OCI-LY3 (cell line): ENCODE measurements at regions not wholly inside any gene's neighbourhood (a gene's known extent, or its start where the extent isn't known, plus 50 kb on each side); places are given as distances from the start of the nearest gene placed in this dataset.

Experiments
- EZH2phosphoT487 ChIP-seq: fragments of 200-600 bp; shearing (Covaris generic); IDR thresholded peaks from 2 replicates; pipeline ENCODE4 v1.6.1; 2018; ENCODE audit warnings: antibody characterized with exemption, mixed run types, low read depth
- TF ChIP-seq, protein P1 (sequence below): fragments of 200-600, 300-600 bp; sonication (generic); IDR thresholded peaks from 2 replicates; pipeline ENCODE4 v1.5.1; 2014; ENCODE audit warnings: antibody characterized with exemption, low read length, low read depth

DNA sequence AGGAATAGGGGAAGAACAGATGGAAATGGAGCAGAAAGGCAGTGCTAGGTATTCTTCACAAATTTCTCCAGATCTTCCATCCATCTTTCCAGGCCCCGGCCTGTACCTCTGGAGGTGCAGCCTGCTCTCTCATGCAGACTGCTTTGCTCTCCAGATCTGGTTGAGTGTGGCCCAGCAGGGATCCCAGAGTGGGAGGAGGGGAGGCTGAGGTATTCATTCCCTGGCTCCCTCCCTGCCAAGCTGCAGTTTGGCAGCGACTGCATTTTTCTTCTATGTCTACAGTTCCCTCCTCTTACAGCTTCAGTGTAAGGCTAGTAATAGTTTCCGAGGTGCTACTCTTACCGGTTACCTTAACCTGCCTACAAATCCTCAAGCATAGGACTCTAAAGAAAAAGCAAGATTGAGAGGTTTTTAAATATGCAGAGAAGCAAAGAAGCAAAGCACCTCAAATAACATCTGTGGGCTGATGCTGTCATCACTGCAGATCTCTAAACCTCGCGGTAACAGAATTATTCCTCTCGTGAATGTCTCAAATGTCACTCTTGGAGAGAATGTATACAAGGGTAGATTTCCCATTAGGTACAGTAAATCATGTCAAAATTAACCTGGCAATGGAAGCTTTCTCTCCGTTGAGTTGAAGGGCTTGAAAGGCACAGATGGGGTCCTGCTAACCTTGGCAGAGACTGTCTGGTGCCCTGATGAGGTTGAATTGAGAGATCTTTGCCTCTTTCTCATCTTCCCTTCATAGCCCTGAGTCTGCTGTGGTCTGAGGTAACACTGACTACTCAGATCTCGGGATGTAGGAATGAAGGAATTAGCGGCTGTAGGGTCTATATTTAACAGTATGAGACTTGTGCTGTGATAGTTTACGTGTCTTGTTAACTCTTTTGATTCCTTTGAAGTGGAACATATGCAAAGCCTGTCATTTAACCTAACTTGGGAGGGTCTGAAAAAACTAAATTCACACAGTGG is 297.9 kb upstream of the C11orf87 start:
- TF ChIP-seq, protein P1, sequence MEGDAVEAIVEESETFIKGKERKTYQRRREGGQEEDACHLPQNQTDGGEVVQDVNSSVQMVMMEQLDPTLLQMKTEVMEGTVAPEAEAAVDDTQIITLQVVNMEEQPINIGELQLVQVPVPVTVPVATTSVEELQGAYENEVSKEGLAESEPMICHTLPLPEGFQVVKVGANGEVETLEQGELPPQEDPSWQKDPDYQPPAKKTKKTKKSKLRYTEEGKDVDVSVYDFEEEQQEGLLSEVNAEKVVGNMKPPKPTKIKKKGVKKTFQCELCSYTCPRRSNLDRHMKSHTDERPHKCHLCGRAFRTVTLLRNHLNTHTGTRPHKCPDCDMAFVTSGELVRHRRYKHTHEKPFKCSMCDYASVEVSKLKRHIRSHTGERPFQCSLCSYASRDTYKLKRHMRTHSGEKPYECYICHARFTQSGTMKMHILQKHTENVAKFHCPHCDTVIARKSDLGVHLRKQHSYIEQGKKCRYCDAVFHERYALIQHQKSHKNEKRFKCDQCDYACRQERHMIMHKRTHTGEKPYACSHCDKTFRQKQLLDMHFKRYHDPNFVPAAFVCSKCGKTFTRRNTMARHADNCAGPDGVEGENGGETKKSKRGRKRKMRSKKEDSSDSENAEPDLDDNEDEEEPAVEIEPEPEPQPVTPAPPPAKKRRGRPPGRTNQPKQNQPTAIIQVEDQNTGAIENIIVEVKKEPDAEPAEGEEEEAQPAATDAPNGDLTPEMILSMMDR, result no peak
- no peak for TF ChIP-seq EZH2phosphoT487
